ENCODE measurements at regions not wholly inside any gene's neighbourhood (a gene's known extent, or its start where the extent isn't known, plus 50 kb on each side); places are given as distances from the start of the nearest gene placed in this dataset.

GRCh38 chr12:30218073-30218472, 434.3 kb upstream of the TMTC1 start:
- no peak overlapping the region for H3K4me3 ChIP-seq (ENCODE audit: low read depth, low read length)
- no peak for DNase-seq (ENCODE audit: low read depth)
- no peak for TF ChIP-seq CTCF (IDR thresholded peaks at IDR 0.05; ENCODE audit: insufficient read depth, low read depth, low read length, missing control alignments)

- no peak for TF ChIP-seq CTCF (IDR thresholded peaks at IDR 0.05; ENCODE audit: insufficient read depth, low read depth, low read length, missing control alignments)
- H3K4me3 ChIP-seq (ENCODE audit: low read depth, low read length): no peak overlapping the region
- no peak for DNase-seq (ENCODE audit: low read depth)
These were observed 429.4 kb upstream of the TMTC1 start for GRCh38 chr12:30213166-30213565.

- H3K4me3 ChIP-seq (ENCODE audit: low read depth, low read length): no peak overlapping the region
- no peak for DNase-seq (ENCODE audit: low read depth)
- TF ChIP-seq CTCF (IDR thresholded peaks at IDR 0.05; ENCODE audit: insufficient read depth, low read depth, low read length, missing control alignments): no peak
These were observed 428.0 kb upstream of the TMTC1 start for GRCh38 chr12:30211743-30212142.

- DNase-seq (ENCODE audit: low read depth): no peak
- no peak overlapping the region for H3K4me3 ChIP-seq (ENCODE audit: low read depth, low read length)
- TF ChIP-seq CTCF (IDR thresholded peaks at IDR 0.05; ENCODE audit: insufficient read depth, low read depth, low read length, missing control alignments): no peak
These were observed 420.2 kb upstream of the TMTC1 start for GRCh38 chr12:30203981-30204380.

GRCh38 chr12:30202521-30203254, 418.9 kb upstream of the TMTC1 start:
- no peak overlapping the region for H3K4me3 ChIP-seq (ENCODE audit: low read depth, low read length)
- TF ChIP-seq CTCF (IDR thresholded peaks at IDR 0.05; ENCODE audit: insufficient read depth, low read depth, low read length, missing control alignments): no peak
- no peak for DNase-seq (ENCODE audit: low read depth)

GRCh38 chr12:30201301-30202160, 417.8 kb upstream of the TMTC1 start:
- TF ChIP-seq CTCF (IDR thresholded peaks at IDR 0.05; ENCODE audit: insufficient read depth, low read depth, low read length, missing control alignments): no peak
- H3K4me3 ChIP-seq (ENCODE audit: low read depth, low read length): no peak overlapping the region
- no peak for DNase-seq (ENCODE audit: low read depth)
